NCI-H1436 treated with DMSO at 0.1 percent for 48 hours (cell line): ENCODE measurements at regions not wholly inside any gene's neighbourhood (a gene's known extent, or its start where the extent isn't known, plus 50 kb on each side); places are given as distances from the start of the nearest gene placed in this dataset.
"Not testable (repeated sequence)": the region's sequence is repeated elsewhere in the genome, so short reads cannot be mapped to it uniquely, and the experiment has no call there.

ENCODE experiments used
- DNase-seq: peaks from one replicate; lab custom pipeline; 2025; lab: John Stamatoyannopoulos, UW

DNA sequence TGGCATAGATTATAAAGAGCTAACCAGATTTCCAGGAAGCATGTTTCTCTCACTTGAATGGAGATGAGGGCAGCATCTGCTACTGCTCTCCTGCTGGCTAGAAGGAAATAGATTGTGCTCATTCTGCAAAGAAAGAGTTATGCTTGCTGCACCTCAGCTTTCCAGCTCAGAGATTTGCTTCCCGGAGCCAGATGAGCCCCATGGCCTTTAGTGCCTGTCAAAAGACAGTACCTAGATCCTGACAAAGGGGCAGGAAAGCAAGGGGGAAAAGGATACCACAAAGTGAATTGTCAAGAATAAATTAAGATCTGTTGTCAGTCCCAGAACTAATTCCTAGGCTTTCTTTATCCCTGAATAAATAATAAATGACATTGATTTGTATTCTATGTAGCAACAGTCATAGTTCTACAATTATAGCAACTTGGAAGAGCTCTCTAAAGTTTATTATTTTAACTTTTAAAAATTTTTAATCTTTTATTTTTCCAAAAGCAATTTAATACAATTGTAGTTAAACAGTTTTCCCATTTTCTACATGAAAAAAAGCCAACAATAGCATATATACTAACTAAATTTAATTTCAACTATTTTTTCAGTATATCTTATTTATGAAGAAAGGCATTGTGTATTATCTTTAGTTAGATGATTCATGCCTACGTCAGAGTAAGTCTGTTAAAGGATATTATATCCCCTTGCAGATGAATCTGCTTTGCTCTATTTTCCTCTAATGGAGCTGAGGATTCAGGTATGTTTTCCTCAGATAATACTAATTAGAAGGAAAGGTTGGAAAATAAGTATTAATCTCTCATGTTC is 306.1 kb upstream of the DDI1 start:
- no peak for DNase-seq

- DNase-seq: no peak
These were observed 304.8 kb upstream of the DDI1 start for GRCh38 chr11:103731670-103732069.

- no peak for DNase-seq
These were observed 302.6 kb upstream of the DDI1 start for GRCh38 chr11:103733889-103734288.

DNA sequence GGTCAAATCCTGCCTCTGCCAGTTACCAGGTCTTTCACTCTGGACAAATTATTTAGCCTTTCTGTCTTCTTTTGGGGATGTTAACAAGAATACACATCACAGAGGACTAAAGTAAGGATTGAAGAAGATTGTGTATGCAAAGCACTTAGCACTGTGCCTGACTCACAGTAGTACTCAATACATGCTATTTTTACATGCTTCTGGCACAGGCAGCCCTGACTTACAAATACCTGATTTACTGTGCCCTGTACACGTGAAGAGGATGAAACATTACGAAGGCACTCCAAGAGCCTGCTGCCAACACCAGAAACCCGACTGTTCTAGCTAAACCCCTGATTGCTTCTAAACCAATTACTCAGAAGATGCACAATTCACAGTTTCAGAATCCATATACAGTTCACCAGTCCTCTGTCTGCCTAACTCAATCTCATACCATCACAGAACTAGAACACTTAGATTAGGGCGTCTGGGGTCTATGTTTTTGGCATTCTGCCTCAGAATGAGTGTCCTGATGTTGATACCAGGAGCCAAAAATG is 300.9 kb upstream of the DDI1 start:
- no peak for DNase-seq

DNA sequence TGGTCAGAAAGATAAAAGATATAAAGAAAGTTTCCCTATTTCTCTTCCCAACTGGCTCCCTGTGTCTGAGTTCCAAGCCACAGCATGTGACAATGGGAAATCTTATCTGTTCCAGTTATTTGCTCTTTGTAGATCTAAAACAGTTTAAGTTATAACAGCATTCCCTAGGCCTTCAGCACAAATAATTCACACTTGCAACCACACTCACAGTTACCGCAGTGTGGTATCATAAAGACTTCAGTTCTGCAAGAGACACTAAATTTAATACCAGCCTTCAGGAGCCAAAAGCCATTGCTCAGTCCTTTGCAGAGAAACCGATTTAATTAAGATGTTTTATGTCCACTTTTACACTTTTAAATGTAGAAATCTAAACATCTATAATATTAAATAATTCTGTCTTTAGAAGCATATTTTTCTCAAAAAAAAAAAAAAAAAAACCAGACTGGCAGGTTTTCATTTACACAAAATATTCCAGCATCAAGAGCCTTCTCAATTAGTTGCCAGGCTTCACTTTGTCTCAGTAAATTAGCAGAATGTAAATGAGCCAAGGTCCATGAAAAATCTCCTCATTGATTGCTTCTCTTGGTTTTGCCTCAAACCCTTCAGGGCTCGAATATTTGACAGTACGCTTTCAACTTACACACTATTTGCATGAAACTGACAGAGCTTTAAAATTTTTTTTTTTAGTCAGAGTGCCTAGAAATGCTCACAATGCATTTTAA is 300.0 kb upstream of the DDI1 start:
- no peak for DNase-seq

DNA sequence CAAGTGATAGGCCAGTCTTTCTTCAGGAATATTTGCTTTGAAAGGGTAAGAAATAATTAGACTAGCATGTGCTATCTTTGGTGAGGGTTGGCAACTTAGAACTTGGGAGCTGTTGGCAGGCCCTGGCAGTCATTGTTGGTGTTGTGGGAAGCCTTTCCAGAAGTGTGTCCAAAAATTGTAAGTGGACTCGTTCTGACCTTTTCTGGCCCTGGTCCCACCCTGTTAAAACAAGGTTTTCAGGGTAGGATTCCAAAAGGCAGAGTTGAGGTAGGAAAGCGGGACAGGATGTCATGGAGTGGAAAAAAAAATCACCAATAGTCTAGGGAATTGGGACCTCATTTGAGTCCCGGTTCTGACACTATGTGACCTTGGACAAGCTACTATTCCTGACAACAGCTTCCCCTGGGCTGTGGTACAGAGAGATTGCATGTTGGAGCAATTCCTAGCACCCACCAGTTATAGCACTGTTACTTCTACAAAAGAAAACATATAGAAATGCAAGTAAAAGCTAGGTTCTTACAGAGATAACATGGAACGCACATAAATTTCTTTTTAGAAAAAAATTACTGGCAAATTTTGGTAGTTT is 299.3 kb upstream of the DDI1 start:
- no peak for DNase-seq

DNA sequence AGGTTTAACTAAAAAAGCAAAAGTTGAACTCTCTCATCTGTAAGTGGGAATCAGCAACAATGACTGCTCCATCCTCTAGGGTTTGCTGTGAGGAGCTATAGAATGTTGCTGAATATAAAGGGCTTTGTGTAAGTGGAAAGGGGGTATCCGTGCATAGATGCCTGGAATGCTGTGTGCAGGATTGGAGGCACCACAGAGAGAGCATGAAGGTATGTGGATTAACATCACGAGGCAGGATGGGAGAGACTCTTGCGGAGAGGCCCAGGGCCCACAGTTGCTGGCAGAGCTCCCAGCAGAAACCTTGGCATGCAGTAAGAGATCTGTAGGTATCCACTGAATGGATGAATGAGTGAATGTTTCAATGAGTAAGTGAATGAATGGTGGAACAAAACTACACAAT is 298.7 kb upstream of the DDI1 start:
- no peak for DNase-seq

DNA sequence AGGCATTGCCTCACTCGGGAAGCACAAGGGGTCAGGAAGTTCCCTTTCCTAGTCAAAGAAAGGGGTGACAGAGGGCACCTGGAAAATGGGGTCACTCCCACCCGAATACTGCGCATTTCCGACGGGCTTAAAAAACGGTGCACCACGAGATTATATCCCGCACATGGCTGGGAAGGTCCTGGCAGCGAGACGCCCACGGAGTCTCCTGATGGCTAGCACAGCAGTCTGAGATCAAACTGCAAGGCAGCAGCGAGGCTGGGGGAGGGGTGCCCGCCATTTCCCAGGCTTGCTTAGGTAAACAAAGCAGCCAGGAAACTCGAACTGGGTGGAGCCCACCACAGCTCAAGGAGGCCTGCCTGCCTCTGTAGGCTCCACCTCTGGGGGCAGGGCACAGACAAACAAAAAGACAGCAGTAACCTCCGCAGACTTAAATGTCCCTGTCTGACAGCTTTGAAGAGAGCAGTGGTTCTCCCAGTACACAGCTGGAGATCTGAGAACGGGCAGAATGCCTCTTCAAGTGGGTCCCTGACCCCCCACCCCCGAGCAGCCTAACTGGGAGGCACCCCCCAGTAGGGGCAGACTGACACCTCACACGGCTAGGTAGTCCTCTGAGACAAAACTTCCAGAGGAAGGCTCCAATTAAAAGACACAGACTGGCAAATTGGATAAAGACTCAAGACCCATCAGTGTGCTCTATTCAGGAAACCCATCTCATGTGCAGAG is 297.2 kb upstream of the DDI1 start:
- DNase-seq: not testable (repeated sequence)

DNA sequence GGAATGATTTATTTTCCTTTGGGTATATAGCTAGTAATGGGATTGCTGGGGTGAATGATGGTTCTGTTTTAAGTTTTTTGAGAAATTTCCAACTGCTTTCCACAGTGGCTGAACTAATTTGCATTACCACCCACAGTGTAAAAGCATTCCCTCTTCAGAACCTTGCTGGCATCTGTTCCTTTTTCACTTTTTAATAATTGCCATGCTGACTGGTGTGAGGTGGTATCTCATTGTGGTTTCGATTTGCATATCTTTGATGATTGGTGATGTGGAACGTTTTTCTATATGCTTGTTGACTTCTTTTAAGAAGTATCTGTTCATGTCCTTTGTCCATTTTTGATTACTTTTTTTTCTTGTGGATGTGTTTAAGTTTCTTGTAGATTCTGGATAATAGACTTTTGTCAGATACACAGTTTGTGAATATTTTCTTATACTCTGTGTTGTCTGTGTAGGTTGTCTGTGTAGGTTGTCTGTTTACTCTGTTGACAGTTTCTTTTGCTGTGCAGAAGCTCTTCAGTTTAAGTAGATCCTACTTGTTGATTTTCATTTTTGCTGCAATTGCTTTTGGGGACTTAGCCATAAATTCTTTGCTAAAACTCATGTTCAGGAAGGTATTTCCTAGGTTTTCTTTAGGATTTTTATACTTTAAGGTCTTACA is 291.8 kb upstream of the DDI1 start:
- no peak for DNase-seq

GRCh38 chr11:103749158-103749557 is 287.3 kb upstream of the DDI1 start:
- no peak for DNase-seq

DNA sequence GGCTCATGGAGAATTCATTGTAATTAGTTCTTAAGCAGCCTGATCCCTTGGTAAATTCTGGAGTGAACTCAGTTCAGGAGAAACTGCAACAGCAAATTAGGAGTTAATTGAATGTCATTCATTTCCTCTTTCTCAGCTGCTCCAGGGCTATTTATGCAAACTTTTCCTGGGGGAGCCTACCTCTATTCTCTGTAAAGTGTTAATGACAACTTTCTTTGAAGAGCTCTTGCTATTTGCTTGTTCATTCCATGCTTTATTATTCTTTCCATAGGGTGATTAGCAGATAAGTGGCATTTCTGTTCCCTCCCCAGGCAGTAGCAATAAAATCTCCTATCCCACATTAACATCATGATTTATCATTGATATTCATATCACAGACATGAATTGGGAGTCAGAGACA is 267.6 kb upstream of the DDI1 start:
- DNase-seq: no peak

DNA sequence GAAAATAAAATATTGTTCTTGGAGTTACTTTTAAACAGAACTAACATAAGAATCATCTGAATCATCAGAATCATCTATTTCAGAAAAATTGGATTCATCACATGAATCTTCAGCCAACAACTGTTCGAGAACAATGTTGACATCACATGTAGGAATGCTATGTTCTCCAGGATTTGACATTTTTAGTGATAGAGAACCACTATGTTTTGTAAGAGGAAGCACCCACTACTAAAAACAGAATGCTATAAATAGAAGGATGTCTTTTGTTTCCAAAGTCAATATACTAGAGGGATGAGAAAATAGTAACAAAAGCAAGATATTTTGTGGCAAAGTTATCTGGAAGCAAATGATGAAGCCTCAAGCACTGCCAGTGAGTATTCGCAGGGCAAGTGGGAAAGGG is 263.4 kb upstream of the DDI1 start:
- no peak for DNase-seq

- DNase-seq: no peak
These were observed 262.9 kb upstream of the DDI1 start for GRCh38 chr11:103773537-103773936.

GRCh38 chr11:103779054-103779453 is 257.4 kb upstream of the DDI1 start:
- no peak for DNase-seq

DNA sequence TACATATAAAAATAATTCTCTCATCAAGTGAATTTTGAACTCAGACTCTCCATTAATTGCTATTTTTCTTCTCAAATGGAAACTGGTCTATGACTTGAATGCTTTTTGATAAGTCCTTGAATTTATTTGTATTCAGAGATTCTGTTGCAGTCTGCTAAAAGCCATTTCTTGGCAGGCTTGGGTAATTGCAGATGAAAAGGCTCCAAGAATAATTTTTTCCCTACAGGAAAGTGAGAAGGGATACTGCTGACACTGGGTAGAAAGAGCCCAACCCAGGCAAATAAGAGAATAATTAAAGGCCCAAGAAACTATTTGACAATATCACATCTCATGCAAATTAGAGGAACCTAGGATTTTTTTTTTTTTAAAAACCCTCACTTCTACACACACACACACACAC is 246.5 kb upstream of the DDI1 start:
- no peak for DNase-seq

- no peak for DNase-seq
These were observed 243.4 kb upstream of the DDI1 start for GRCh38 chr11:103792981-103793468.

DNA sequence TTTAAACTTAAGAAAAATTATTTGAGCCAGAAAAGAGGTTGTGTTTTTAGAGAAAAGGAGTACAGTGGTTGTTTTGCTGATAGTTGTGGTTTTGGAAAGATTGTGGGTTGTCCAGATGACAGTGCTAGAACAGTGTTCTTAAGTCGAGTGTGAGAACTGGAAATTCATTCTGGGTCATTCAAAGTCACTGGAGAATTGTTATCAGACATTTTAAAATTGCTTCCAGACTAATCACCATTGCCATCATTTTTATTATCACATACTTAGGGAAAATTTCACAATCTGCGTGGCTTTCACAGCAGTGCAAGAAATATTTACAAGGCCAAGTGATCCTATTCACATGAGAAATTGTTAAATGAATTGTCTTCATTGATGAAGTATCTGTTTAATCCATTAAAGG is 242.2 kb upstream of the DDI1 start:
- no peak for DNase-seq

- DNase-seq: no peak
These were observed 238.4 kb upstream of the DDI1 start for GRCh38 chr11:103798026-103798425.

DNA sequence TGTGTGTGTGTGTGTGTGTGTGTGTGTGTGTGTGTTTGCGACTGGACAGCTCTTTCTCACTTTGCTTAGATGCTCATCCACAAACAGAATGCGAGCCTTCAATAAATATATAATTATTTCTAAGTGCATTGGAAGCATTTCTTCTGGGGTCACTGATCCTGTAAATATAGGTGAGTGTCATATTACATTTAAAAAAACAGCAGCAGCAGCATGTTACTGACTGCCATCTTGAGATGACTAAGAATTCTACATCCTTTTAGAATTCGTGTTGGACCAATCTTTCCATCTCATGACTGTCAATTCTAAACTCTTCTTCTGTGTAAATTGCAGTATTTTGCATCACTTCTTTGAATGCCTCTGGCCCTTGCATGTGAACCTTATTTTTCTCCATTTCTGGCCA is 238.0 kb upstream of the DDI1 start:
- no peak for DNase-seq

DNA sequence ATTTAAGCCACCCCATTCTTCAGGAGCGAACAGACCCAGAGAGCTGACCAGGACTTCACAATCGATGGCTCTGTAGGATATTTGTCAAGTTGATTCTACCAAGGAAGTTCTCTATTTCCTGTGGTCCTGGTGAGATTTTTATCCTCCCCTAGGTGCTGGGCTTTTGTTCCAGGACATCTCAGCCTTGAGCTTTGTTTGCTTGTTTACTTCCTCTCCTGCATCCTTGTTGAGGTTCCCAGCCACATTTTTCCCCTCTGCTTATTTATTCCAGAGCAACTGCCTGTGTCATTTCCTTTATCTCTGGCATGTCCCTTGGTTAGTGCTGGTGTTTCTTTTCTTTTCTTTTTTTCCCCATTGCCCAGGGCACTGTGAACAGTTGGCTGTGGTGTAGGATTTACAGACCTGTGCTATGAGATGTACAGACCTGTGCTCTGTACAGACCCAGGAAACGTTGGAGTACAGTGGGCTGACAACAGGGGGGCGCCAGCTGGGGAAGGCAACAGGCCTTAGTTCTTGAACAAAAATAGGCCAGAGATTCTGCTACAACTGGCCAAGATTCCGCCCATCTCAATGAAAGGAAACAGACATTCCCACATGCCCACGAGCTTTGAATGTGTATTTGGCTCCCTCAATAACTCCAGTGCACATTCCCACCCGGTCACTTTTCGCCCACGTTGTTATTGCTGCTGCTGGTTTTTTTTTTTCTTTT is 235.9 kb upstream of the DDI1 start:
- DNase-seq: no peak

DNA sequence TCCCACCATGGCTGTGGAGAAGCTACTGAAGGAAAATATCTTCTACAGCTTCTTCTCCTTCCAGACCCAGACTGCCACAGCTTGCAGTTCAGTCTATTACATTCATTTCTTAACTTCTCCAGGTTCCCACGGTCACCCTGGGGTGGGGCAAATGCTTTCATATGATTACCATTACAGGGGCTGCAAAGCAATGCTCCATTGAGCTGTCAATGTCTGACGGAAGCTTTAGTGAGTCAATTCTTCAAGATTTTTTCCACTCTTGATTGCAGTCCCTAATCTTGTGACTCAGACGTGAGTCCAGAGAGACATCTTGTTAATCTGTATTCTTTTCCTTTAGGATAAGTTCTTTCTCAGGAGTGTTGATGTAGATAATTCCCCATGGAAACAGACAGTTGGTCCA is 233.4 kb upstream of the DDI1 start:
- no peak for DNase-seq
